Ishikawa (cell line): ENCODE measurements at regions not wholly inside any gene's neighbourhood (a gene's known extent, or its start where the extent isn't known, plus 50 kb on each side); places are given as distances from the start of the nearest gene placed in this dataset.

ENCODE experiments used
- CEBPB ChIP-seq: IDR thresholded peaks from 2 replicates; pipeline ENCODE4 v1.6.1; 2012
- CREB1 ChIP-seq: IDR thresholded peaks from 2 replicates; pipeline ENCODE4 v1.6.1; 2012; ENCODE audit warnings: low read depth
- EGR1 ChIP-seq: IDR thresholded peaks from 2 replicates; pipeline ENCODE4 v1.6.1; 2012
- EP300 ChIP-seq: IDR thresholded peaks from 2 replicates; pipeline ENCODE4 v1.6.1; 2012; ENCODE audit warnings: borderline replicate concordance
- FOXM1 ChIP-seq: IDR thresholded peaks from 2 replicates; pipeline ENCODE4 v1.6.1; 2012; ENCODE audit warnings: low read depth, borderline replicate concordance
- NFIC ChIP-seq: IDR thresholded peaks from 2 replicates; pipeline ENCODE4 v1.6.1; 2012
- RAD21 ChIP-seq: IDR thresholded peaks from 2 replicates; pipeline ENCODE4 v1.6.1; 2012; ENCODE audit warnings: low read depth
- TAF1 ChIP-seq: IDR thresholded peaks from 2 replicates; pipeline ENCODE4 v1.6.1; 2012; ENCODE audit warnings: low read depth, mild to moderate bottlenecking
- TCF12 ChIP-seq: IDR thresholded peaks from 2 replicates; pipeline ENCODE4 v1.6.1; 2012; ENCODE audit warnings: low read depth
- TEAD4 ChIP-seq: IDR thresholded peaks from 2 replicates; pipeline ENCODE4 v1.6.1; 2012
- YY1 ChIP-seq: IDR thresholded peaks from 2 replicates; pipeline ENCODE4 v1.6.1; 2012; ENCODE audit warnings: low read depth
- ZBTB7A ChIP-seq: IDR thresholded peaks from 2 replicates; pipeline ENCODE4 v1.6.1; 2012; ENCODE audit warnings: low read depth
- TF ChIP-seq, protein P1 (sequence below): IDR thresholded peaks from 2 replicates; pipeline ENCODE4 v1.6.1; 2012
- TF ChIP-seq, protein P2 (sequence below): IDR thresholded peaks from 2 replicates; pipeline ENCODE4 v1.6.1; 2012; ENCODE audit warnings: low read depth, mild to moderate bottlenecking
- TF ChIP-seq, protein P3 (sequence below): IDR thresholded peaks from 2 replicates; pipeline ENCODE4 v1.6.1; 2012

DNA sequence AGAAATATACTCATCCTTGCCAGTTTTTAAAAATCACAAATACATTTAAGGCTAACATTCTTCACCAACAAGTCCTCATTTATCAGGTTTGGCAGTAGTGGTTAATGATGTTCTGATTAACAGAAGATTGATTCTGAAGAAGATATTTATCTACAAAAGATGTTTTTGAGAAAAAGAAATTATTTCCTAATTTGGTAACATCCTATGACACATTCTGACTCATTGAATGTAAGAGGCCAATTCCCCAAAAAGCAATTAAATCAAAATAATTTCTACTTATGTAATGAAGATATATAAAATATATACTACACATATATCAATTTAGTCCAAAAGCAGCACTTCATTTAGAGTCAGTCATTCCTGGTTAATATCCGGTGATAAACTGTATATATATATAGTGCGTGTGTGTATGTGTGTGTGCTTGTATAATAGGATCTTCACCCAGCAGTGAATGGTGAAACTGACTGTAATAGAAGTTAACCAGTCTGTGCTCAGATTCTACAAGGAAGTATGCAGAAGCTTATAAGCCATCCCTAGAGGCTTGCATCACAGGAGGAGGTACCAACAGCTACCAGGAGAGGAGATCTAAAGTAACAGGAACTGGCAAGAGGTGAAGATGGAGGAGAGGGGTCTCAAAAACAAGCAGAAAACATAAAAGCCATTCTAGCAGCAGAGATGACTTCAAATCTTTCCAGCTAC, 82.9 kb upstream of the MARCKS start:
- TF ChIP-seq CREB1 (no peak), ZBTB7A (no peak), RAD21 (no peak), CEBPB (no peak)
- TF ChIP-seq, protein P1, sequence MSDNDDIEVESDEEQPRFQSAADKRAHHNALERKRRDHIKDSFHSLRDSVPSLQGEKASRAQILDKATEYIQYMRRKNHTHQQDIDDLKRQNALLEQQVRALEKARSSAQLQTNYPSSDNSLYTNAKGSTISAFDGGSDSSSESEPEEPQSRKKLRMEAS: no peak
- TF ChIP-seq, protein P2, sequence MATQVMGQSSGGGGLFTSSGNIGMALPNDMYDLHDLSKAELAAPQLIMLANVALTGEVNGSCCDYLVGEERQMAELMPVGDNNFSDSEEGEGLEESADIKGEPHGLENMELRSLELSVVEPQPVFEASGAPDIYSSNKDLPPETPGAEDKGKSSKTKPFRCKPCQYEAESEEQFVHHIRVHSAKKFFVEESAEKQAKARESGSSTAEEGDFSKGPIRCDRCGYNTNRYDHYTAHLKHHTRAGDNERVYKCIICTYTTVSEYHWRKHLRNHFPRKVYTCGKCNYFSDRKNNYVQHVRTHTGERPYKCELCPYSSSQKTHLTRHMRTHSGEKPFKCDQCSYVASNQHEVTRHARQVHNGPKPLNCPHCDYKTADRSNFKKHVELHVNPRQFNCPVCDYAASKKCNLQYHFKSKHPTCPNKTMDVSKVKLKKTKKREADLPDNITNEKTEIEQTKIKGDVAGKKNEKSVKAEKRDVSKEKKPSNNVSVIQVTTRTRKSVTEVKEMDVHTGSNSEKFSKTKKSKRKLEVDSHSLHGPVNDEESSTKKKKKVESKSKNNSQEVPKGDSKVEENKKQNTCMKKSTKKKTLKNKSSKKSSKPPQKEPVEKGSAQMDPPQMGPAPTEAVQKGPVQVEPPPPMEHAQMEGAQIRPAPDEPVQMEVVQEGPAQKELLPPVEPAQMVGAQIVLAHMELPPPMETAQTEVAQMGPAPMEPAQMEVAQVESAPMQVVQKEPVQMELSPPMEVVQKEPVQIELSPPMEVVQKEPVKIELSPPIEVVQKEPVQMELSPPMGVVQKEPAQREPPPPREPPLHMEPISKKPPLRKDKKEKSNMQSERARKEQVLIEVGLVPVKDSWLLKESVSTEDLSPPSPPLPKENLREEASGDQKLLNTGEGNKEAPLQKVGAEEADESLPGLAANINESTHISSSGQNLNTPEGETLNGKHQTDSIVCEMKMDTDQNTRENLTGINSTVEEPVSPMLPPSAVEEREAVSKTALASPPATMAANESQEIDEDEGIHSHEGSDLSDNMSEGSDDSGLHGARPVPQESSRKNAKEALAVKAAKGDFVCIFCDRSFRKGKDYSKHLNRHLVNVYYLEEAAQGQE: no peak

DNA sequence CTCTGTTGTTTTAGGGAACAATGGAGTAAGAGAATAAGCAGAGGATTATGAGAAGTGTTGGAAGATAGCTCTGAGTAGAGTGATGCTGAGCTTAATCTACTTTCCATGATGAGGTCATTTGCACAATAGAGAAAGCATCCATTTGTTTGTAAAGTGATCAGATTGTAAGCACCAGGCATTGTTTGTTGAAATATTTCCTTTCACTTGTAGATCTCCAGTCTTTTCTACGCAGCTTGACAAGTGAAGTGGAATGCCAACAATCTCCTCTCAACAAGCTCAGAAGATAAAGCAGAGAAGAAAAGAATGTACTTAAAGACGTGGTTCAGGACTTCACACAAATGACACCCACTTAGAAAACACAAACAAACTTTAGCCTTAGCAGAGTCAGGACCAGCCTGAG, 80.1 kb upstream of the MARCKS start:
- TF ChIP-seq, protein P3, sequence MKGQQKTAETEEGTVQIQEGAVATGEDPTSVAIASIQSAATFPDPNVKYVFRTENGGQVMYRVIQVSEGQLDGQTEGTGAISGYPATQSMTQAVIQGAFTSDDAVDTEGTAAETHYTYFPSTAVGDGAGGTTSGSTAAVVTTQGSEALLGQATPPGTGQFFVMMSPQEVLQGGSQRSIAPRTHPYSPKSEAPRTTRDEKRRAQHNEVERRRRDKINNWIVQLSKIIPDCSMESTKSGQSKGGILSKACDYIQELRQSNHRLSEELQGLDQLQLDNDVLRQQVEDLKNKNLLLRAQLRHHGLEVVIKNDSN: no peak
- TF ChIP-seq TAF1 (no peak), RAD21 (no peak), EGR1 (no peak), ZBTB7A (no peak), CEBPB (no peak), NFIC (no peak), TEAD4 (no peak), FOXM1 (no peak), EP300 (no peak), TCF12 (no peak), YY1 (no peak), CREB1 (no peak)
- TF ChIP-seq, protein P2: no peak
- TF ChIP-seq, protein P1: no peak

DNA sequence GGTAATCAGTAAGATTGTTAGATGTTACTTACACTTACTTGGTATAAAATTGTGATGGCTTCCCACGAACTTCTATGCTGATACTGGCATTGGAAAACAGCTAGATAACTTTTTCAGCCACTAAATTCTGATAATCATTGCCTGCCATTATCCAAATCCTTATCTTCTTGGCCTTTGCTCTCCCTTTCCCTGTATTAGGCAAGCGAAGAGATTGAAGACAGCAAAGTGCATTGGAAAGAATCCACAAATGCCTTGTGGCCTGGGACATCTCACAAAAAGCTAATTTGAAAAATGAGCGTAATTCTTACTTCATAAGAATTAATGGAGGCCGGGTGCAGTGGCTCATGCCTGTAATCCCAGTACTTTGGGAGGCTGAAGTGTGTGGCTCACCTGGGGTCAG, 79.5 kb upstream of the MARCKS start:
- no peak for TF ChIP-seq EGR1
- TF ChIP-seq TCF12: no peak
- TF ChIP-seq, protein P2: no peak
- no peak for TF ChIP-seq NFIC

DNA sequence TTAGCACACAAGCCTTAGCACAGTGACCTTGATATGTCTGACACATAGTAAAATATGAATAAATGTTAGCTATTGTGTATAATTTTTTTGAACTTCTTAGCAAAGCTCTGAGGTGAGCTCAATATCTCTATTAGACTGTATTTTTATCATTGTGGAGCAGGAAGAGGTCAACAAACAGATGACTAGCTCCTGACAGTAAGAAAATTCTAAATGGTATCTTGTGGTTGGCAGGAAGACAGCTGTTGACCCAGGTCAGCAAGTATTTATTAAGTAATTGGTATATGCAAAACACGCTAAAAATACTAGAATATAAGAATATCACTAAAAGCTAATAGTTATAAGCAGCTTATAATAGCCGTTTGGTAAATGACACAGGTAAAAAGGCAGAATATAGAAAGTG, 77.5 kb upstream of the MARCKS start:
- TF ChIP-seq, protein P3: no peak
- TF ChIP-seq YY1 (no peak), TCF12 (no peak), EP300 (no peak), CEBPB (no peak), TAF1 (no peak), CREB1 (no peak), ZBTB7A (no peak), NFIC (no peak), FOXM1 (no peak), RAD21 (no peak), EGR1 (no peak), TEAD4 (no peak)
- TF ChIP-seq, protein P2: no peak
- TF ChIP-seq, protein P1: no peak
